NT2/D1 (cell line): ENCODE measurements at regions not wholly inside any gene's neighbourhood (a gene's known extent, or its start where the extent isn't known, plus 50 kb on each side); places are given as distances from the start of the nearest gene placed in this dataset.

Source experiments
- DNase-seq: peaks from one replicate; pipeline ENCODE4 v3.0.0-alpha.2; 2011; ENCODE audit warnings: low read depth, low spot score
- H3K27me3 ChIP-seq: 2 replicates; pipeline ENCODE4 v1.6.0; 2011; ENCODE audit warnings: mild to moderate bottlenecking; ENCODE audit not compliant: insufficient read length, insufficient read depth
- H3K36me3 ChIP-seq: 2 replicates; pipeline ENCODE4 v1.6.1; 2011; ENCODE audit warnings: mild to moderate bottlenecking, low read length, mixed read lengths; ENCODE audit not compliant: insufficient read depth, insufficient read length
- H3K4me1 ChIP-seq: 2 replicates; pipeline ENCODE4 v1.5.1; 2011; ENCODE audit not compliant: insufficient read depth, insufficient read length
- H3K4me3 ChIP-seq: 2 replicates; pipeline ENCODE4 v1.5.1; 2011; ENCODE audit warnings: low read depth; ENCODE audit not compliant: insufficient read length
- H3K9ac ChIP-seq: 2 replicates; pipeline ENCODE4 v1.6.0; 2011; ENCODE audit warnings: low read depth; ENCODE audit not compliant: insufficient read length
- H3K9me3 ChIP-seq: 2 replicates; pipeline ENCODE4 v1.5.1; 2011; ENCODE audit warnings: mild to moderate bottlenecking, low read length; ENCODE audit not compliant: insufficient read depth
- SUZ12 ChIP-seq: IDR thresholded peaks from 2 replicates; pipeline ENCODE4 v1.6.1; 2011; ENCODE audit not compliant: insufficient read length, insufficient read depth; ENCODE audit errors: extremely low read depth
- YY1 ChIP-seq: IDR thresholded peaks from 2 replicates; pipeline ENCODE4 v1.6.1; 2011; ENCODE audit not compliant: insufficient read length, insufficient read depth
- ZNF274 ChIP-seq: IDR thresholded peaks from 2 replicates; pipeline ENCODE4 v1.6.1; 2011; ENCODE audit warnings: mild to moderate bottlenecking, low read depth, low read length

- Histone ChIP-seq H3K4me1 (no peaks in the 10 kb centered on the region), H3K9ac (no peak overlapping the region), H3K27me3 (no peaks in the 10 kb centered on the region), H3K36me3 (no peaks in the 10 kb centered on the region), H3K9me3 (no peaks in the 10 kb centered on the region), H3K4me3 (no peak overlapping the region)
- TF ChIP-seq ZNF274, result no peak
- no peak for TF ChIP-seq SUZ12
- no peak for TF ChIP-seq YY1
- no peak for DNase-seq
These were observed 1222.4 kb upstream of the USP15 start for GRCh38 chr12:61037792-61038191.

DNA sequence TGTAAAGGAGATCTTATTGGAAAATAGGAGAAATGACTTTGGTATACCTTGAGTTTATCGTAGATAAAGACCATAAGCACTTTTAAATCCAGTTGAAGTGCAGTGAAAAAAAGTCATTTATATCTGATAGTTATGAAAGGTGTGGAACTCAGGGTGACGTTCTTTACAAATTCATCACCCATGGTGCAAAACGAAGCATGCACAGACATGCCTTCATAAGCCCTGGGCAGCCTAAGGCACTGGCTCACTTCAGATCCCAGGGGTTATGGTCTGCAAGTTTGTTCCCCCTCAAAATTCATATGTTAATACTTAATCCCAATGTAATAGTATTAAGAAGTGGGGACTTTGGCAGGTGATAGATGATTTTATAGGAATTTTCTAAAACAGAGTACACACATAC lies 1216.4 kb upstream of the USP15 start:
- Histone ChIP-seq H3K9me3 (no peaks in the 10 kb centered on the region), H3K27me3 (no peaks in the 10 kb centered on the region), H3K4me1 (no peaks in the 10 kb centered on the region)

GRCh38 chr12:61044766-61045165 lies 1215.4 kb upstream of the USP15 start:
- DNase-seq, result no peak
- Histone ChIP-seq H3K4me3 (no peak overlapping the region), H3K27me3 (no peaks in the 10 kb centered on the region)

More for the DNA sequence above, 1216.4 kb upstream of the USP15 start:
- TF ChIP-seq YY1, result no peak
- no peak for TF ChIP-seq SUZ12
- TF ChIP-seq ZNF274, result no peak
- H3K36me3 ChIP-seq, result no peaks in the 10 kb centered on the region
- no peak overlapping the region for H3K9ac ChIP-seq
- H3K4me3 ChIP-seq, result no peak overlapping the region
- DNase-seq, result no peak

GRCh38 chr12:61070640-61071414 lies 1189.4 kb upstream of the USP15 start:
- DNase-seq, result no peak
- Histone ChIP-seq H3K27me3 (no peaks in the 10 kb centered on the region), H3K4me3 (no peak overlapping the region), H3K9ac (no peak overlapping the region), H3K36me3 (no peaks in the 10 kb centered on the region), H3K9me3 (no peaks in the 10 kb centered on the region), H3K4me1 (no peaks in the 10 kb centered on the region)
- no peak for TF ChIP-seq SUZ12
- TF ChIP-seq ZNF274, result no peak
- no peak for TF ChIP-seq YY1

More at GRCh38 chr12:61044766-61045165, 1215.4 kb upstream of the USP15 start:
- no peaks in the 10 kb centered on the region for H3K9me3 ChIP-seq
- TF ChIP-seq ZNF274 (no peak), SUZ12 (no peak), YY1 (no peak)
- H3K4me1 ChIP-seq, result no peaks in the 10 kb centered on the region
- no peak overlapping the region for H3K9ac ChIP-seq
- H3K36me3 ChIP-seq, result no peaks in the 10 kb centered on the region

DNA sequence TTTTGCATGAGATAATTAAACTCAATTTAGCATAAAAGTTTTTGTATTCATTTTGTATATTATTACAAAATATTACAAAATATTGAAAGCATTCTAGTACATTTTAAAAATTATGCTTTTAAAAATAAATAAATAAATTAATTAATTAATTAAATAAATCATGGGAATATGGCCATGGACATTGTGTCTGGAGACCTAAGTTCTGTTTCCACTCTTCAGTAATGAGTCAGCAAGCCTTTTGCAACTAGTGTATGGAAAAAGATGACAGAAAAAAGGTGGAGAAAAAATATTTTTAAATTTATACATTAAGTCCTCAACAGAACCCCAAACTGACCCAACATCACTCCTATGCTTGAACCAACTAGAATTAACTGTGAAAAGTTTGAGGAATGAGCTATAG lies 1187.5 kb upstream of the USP15 start:
- TF ChIP-seq YY1 (no peak), ZNF274 (no peak), SUZ12 (no peak)
- Histone ChIP-seq H3K9me3 (no peaks in the 10 kb centered on the region), H3K4me3 (no peak overlapping the region), H3K9ac (no peak overlapping the region), H3K27me3 (no peaks in the 10 kb centered on the region), H3K4me1 (no peaks in the 10 kb centered on the region), H3K36me3 (no peaks in the 10 kb centered on the region)
- no peak for DNase-seq

DNA sequence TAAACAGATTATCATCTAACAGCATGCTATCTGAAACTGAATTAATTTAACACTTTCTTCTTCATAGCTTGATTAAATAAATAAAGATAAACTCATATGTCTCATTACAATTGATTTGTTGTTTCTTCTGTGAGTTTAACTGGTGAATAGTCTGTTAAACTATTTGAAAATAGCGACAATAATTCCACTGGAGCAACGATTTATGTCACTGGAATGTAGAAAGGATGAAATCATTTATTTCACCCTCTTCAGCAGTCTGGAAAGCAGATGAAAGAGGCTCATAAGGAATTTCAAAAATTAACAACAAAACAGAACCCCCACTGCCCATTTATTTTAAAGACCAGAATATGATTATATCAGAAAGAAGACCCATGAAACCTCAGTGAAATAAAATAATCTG lies 1165.1 kb upstream of the USP15 start:
- no peaks in the 10 kb centered on the region for H3K4me1 ChIP-seq
- no peak for TF ChIP-seq SUZ12
- no peak for TF ChIP-seq YY1
- TF ChIP-seq ZNF274, result no peak
- no peaks in the 10 kb centered on the region for H3K27me3 ChIP-seq
- H3K36me3 ChIP-seq, result no peaks in the 10 kb centered on the region
- DNase-seq, result no peak
- no peaks in the 10 kb centered on the region for H3K9me3 ChIP-seq
- no peak overlapping the region for H3K9ac ChIP-seq
- no peak overlapping the region for H3K4me3 ChIP-seq

- no peak for TF ChIP-seq SUZ12
- TF ChIP-seq ZNF274, result no peak
- no peak for TF ChIP-seq YY1
- Histone ChIP-seq H3K4me1 (no peaks in the 10 kb centered on the region), H3K27me3 (no peaks in the 10 kb centered on the region), H3K36me3 (no peaks in the 10 kb centered on the region), H3K4me3 (no peak overlapping the region), H3K9ac (no peak overlapping the region), H3K9me3 (no peaks in the 10 kb centered on the region; the same call in 1 of the 2 replicates)
- no peak for DNase-seq
These were observed 1162.1 kb upstream of the USP15 start for GRCh38 chr12:61098031-61098580.

GRCh38 chr12:61107118-61107517 lies 1153.1 kb upstream of the USP15 start:
- Histone ChIP-seq H3K4me1 (no peaks in the 10 kb centered on the region), H3K4me3 (no peak overlapping the region), H3K27me3 (no peaks in the 10 kb centered on the region), H3K9me3 (peaks cover 5% of the 10 kb centered on the region), H3K9ac (no peak overlapping the region), H3K36me3 (no peaks in the 10 kb centered on the region)
- DNase-seq, result no peak
- no peak for TF ChIP-seq SUZ12
- TF ChIP-seq ZNF274, result no peak
- TF ChIP-seq YY1, result no peak
